DOHH2 (cell line): ENCODE measurements at regions not wholly inside any gene's neighbourhood (a gene's known extent, or its start where the extent isn't known, plus 50 kb on each side); places are given as distances from the start of the nearest gene placed in this dataset.
"Not testable (repeated sequence)": the region's sequence is repeated elsewhere in the genome, so short reads cannot be mapped to it uniquely, and the experiment has no call there.

Experiments used
- EZH2phosphoT487 ChIP-seq: fragments of 200-600 bp; sonication (generic); IDR thresholded peaks from 2 replicates; pipeline ENCODE4 v1.6.1; 2017; ENCODE audit warnings: borderline replicate concordance, mild to moderate bottlenecking, antibody characterized with exemption, low read length, moderate library complexity, mixed read lengths
- TF ChIP-seq, protein P1 (sequence below): fragments of 200-600 bp; sonication (generic); IDR thresholded peaks from one replicate; pipeline ENCODE4 v1.5.1; 2014; ENCODE audit warnings: antibody characterized with exemption, mild to moderate bottlenecking, low read depth, low read length; ENCODE audit not compliant: poor library complexity, severe bottlenecking

DNA sequence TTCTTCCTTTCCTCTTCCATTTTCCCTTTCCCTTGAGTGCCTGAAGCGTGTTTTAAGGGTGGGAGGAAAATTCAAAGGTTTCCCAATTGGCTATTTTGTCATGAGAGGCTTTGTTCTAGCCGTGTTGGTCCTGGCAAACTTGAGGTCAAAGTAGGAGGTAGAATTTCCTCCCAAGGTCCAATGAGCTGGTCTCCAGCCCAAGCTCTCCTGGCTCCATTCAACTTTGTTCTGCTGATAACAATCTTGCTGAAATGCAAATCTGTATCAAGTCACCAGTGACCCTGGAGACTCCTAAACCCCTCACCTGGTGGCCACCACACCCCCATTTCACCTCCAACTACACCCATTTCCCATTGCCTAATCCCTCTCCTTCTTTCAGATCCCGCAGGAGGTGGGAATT is 100.2 kb upstream of the TERB2 start:
- TF ChIP-seq, protein P1, sequence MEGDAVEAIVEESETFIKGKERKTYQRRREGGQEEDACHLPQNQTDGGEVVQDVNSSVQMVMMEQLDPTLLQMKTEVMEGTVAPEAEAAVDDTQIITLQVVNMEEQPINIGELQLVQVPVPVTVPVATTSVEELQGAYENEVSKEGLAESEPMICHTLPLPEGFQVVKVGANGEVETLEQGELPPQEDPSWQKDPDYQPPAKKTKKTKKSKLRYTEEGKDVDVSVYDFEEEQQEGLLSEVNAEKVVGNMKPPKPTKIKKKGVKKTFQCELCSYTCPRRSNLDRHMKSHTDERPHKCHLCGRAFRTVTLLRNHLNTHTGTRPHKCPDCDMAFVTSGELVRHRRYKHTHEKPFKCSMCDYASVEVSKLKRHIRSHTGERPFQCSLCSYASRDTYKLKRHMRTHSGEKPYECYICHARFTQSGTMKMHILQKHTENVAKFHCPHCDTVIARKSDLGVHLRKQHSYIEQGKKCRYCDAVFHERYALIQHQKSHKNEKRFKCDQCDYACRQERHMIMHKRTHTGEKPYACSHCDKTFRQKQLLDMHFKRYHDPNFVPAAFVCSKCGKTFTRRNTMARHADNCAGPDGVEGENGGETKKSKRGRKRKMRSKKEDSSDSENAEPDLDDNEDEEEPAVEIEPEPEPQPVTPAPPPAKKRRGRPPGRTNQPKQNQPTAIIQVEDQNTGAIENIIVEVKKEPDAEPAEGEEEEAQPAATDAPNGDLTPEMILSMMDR = not testable (repeated sequence)
- not testable (repeated sequence) for TF ChIP-seq EZH2phosphoT487
